SK-N-SH (cell line): ENCODE measurements at regions not wholly inside any gene's neighbourhood (a gene's known extent, or its start where the extent isn't known, plus 50 kb on each side); places are given as distances from the start of the nearest gene placed in this dataset.
"Not testable (repeated sequence)": the region's sequence is repeated elsewhere in the genome, so short reads cannot be mapped to it uniquely, and the experiment has no call there.

Experiments
- CTCF ChIA-PET: fragments of 300-600, 350-600 bp; formaldehyde crosslinking; extraction: SDS; loops from one replicate; lab custom pipeline; 2021; lab: Yijun Ruan, JAX
- POLR2A ChIA-PET: fragments of 350-600 bp; sonication (Branson Sonifier 250); formaldehyde crosslinking; extraction: SDS; loops from one replicate; lab custom pipeline; 2020; ENCODE audit warnings: antibody characterized with exemption, inconsistent platforms; lab: Yijun Ruan, JAX
- DNase-seq: peaks from one replicate; pipeline ENCODE4 v3.0.0; 2012
- H2AFZ ChIP-seq: fragments of 200-600 bp; sonication (generic); 2 replicates; pipeline ENCODE4 v1.8.1; 2016; ENCODE audit warnings: antibody characterized with exemption, mild to moderate bottlenecking, low read depth
- H3F3A ChIP-seq: fragments of 200-600 bp; sonication (generic); replicated peaks from 2 replicates; pipeline ENCODE3; 2016; ENCODE audit warnings: antibody characterized with exemption, mild to moderate bottlenecking; ENCODE audit not compliant: insufficient read depth
- H3K27ac ChIP-seq, 2 experiments: fragments of 200-500 bp in 1 of 2; fragments of 200-600 bp in 1 of 2; sonication (Bioruptor generic) in 1 of 2; sonication (generic), shearing (Covaris generic) in 1 of 2; 2 replicates each; pipeline versions ENCODE4 v1.5.1 to v1.6.1; 2014 to 2016; ENCODE audit warnings: low read depth in 2 of 2, inconsistent platforms in 1 of 2, low read length in 1 of 2, mild to moderate bottlenecking in 1 of 2, mixed read lengths in 1 of 2
- H3K27me3 ChIP-seq: fragments of 200-600 bp; sonication (generic), shearing (Covaris generic); 2 replicates; pipeline ENCODE4 v1.6.1; 2016; ENCODE audit warnings: mixed run types; ENCODE audit not compliant: insufficient read depth
- H3K36me3 ChIP-seq, 2 experiments: fragments of 200-500 bp in 1 of 2; fragments of 200-600 bp in 1 of 2; sonication (Bioruptor generic) in 1 of 2; sonication (generic) in 1 of 2; replicated peaks in 1 of 2; 2 replicates each; pipeline versions ENCODE3 to v1.5.1; 2014 to 2016; ENCODE audit warnings: low read length in 1 of 2, mild to moderate bottlenecking in 1 of 2; ENCODE audit not compliant: insufficient read depth in 2 of 2, control insufficient read depth in 1 of 2
- H3K4me1 ChIP-seq, 2 experiments: fragments of 200-500 bp in 1 of 2; fragments of 200-600 bp in 1 of 2; sonication (Bioruptor generic) in 1 of 2; sonication (generic), shearing (Covaris generic) in 1 of 2; 2 replicates each; pipeline versions ENCODE4 v1.5.1 to v1.6.1; 2014 to 2016; ENCODE audit warnings: low read depth in 1 of 2, low read length in 1 of 2, mixed run types in 1 of 2; ENCODE audit not compliant: insufficient read depth in 2 of 2, control insufficient read depth in 1 of 2
- H3K4me2 ChIP-seq: fragments of 200-600 bp; sonication (generic), shearing (Covaris generic); 2 replicates; pipeline ENCODE4 v1.6.1; 2017; ENCODE audit warnings: mixed run types
- H3K4me3 ChIP-seq, 2 experiments: fragments of 200-500 bp in 1 of 2; fragments of 200-600 bp in 1 of 2; sonication (Bioruptor generic) in 1 of 2; sonication (generic), shearing (Covaris generic) in 1 of 2; 2 replicates each; pipeline versions ENCODE4 v1.5.1 to v1.8.1; 2014 to 2016; ENCODE audit warnings: low read depth in 2 of 2, inconsistent platforms in 1 of 2, low read length in 1 of 2, mild to moderate bottlenecking in 1 of 2, mixed read lengths in 1 of 2, moderate library complexity in 1 of 2
- H3K79me2 ChIP-seq: fragments of 200-600 bp; sonication (generic); 2 replicates; pipeline ENCODE4 v1.8.1; 2017; ENCODE audit warnings: mild to moderate bottlenecking; ENCODE audit not compliant: insufficient read depth
- H3K9ac ChIP-seq: fragments of 200-600 bp; sonication (generic); 2 replicates; pipeline ENCODE4 v1.6.1; 2017; ENCODE audit warnings: mixed run types
- H3K9me2 ChIP-seq: fragments of 200-600 bp; sonication (generic); 2 replicates; pipeline ENCODE4 v1.6.1; 2017; ENCODE audit warnings: mixed run types
- H3K9me3 ChIP-seq: fragments of 200-600 bp; sonication (generic); 2 replicates; pipeline ENCODE4 v1.6.1; 2017; ENCODE audit warnings: mixed run types, mild to moderate bottlenecking, moderate library complexity
- H4K20me1 ChIP-seq: fragments of 200-600 bp; sonication (generic); 2 replicates; pipeline ENCODE4 v1.6.1; 2017; ENCODE audit warnings: mild to moderate bottlenecking, mixed run types; ENCODE audit not compliant: insufficient read depth
- ELF1 ChIP-seq: IDR thresholded peaks from 2 replicates; pipeline ENCODE4 v1.4.0; 2012
- EZH2phosphoT487 ChIP-seq: fragments of 200-600 bp; sonication (generic); IDR thresholded peaks from 2 replicates; pipeline ENCODE4 v1.6.1; 2017; ENCODE audit warnings: low read depth, mixed run types, mild to moderate bottlenecking, antibody characterized with exemption, moderate library complexity, borderline replicate concordance
- FOXM1 ChIP-seq: IDR thresholded peaks from 2 replicates; pipeline ENCODE4 v1.4.0; 2012; ENCODE audit warnings: low read depth, mild to moderate bottlenecking
- GABPA ChIP-seq: IDR thresholded peaks from 2 replicates; pipeline ENCODE4 v1.4.0; 2012; ENCODE audit warnings: low read depth, mild to moderate bottlenecking
- GATA2 ChIP-seq: sonication (generic); formaldehyde crosslinking; IDR thresholded peaks from 2 replicates; pipeline ENCODE4 v1.5.0; 2020; ENCODE audit warnings: mild to moderate bottlenecking, missing genetic modification reagents
- POLR2AphosphoS5 ChIP-seq: IDR thresholded peaks from 2 replicates; pipeline ENCODE4 v1.6.1; 2012; ENCODE audit warnings: low read depth, low read length
- RAD21 ChIP-seq: IDR thresholded peaks from 2 replicates; pipeline ENCODE4 v1.6.1; 2012; ENCODE audit warnings: mild to moderate bottlenecking, low read length
- RCOR1 ChIP-seq: fragments of 150-350 bp; IDR thresholded peaks from 2 replicates; pipeline ENCODE4 v1.6.1; 2017; ENCODE audit warnings: antibody characterized with exemption, low read length
- RFX5 ChIP-seq: IDR thresholded peaks from 2 replicates; pipeline ENCODE4 v1.6.1; 2012; ENCODE audit warnings: mild to moderate bottlenecking, improper control_type of control experiment, low read length
- SIN3A ChIP-seq: IDR thresholded peaks from 2 replicates; pipeline ENCODE4 v1.6.1; 2012; ENCODE audit warnings: low read depth, mild to moderate bottlenecking, low read length, moderate library complexity, borderline replicate concordance
- SMC3 ChIP-seq: IDR thresholded peaks from 2 replicates; pipeline ENCODE4 v1.6.1; 2012; ENCODE audit warnings: low read depth, low read length, improper control_type of control experiment
- WGBS: methylation state at CpG from one replicate; pipeline ENCODE4 v1.1.6; 2017; ENCODE audit warnings: low lambda C conversion rate; 5-methylcytosine and 5-hydroxymethylcytosine counted together
- TF ChIP-seq, protein P1 (sequence below): IDR thresholded peaks from 2 replicates; pipeline ENCODE4; 2012
- TF ChIP-seq, protein P2 (sequence below): IDR thresholded peaks from 2 replicates; pipeline ENCODE4 v1.4.0; 2012; ENCODE audit warnings: low read depth, borderline replicate concordance

DNA sequence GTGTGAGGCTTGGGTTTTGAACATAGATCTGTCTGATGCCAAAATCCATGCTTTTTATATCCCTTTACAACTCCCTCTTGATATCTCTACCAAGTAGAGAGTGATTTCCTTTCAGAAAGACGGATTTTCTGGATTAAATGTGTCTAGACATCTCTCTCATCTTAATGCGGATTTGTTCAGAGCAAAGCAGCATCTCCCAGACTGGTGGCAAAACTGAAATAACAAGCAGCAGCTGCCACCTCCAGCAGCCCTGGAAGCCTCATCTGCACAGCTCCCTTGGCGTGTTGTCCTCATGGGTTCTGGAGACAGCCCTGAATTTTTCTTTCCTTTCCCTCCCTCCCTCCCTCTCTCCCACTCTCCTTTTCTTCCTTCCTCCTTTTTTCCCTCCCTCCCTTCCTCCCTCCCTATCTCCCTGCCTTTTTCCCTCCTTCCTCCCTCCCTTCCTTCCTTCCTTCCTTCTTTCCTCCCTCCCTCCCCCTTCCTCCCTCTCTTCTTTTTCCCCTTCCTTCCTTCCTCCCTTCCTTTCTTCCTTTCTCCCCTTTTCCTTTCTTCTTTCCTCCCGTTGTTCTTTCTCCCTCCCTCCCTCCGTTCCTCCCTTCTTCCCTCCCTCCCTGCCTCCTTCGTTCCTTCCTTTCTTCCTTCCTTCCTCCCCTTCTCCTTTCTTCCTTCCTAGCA, 639.9 kb downstream of the TYW1 start (continued):
- TF ChIP-seq GABPA (no peak), RCOR1 (no peak), ELF1 (no peak), GATA2 (CRISPR knock-in tag) (no peak), SIN3A (no peak)
- TF ChIP-seq, all 33 proteins: peak for 0

DNA sequence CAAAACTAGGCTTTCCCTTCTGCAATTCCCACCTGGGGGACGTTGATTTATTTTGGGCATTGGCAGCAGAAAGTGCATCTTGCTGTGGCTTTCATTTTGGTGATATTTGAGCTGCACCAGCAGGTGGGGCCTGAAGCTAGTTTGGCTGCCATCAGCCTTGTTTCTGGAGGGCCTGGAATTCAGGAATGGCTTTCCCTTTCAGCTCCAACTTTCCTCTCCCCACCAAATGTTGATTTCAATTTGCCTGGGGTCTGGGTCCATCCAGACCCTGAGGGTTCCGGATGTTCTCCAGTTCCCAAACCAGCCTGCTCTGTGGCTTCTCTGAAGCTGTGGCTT, 640.4 kb downstream of the TYW1 start:
- Histone ChIP-seq H3K36me3 (no peaks in the 10 kb centered on the region), H3K4me2 (no peak overlapping the region), H3K27ac (no peak overlapping the region), H3F3A (no peaks in the 10 kb centered on the region), H3K4me3 (no peak overlapping the region), H3K4me1 (no peaks in the 10 kb centered on the region), H3K27me3 (no peaks in the 10 kb centered on the region), H2AFZ (no peak overlapping the region), H3K9me2 (no peaks in the 10 kb centered on the region), H3K9me3 (no peaks in the 10 kb centered on the region), H3K79me2 (no peaks in the 10 kb centered on the region), H3K9ac (no peak overlapping the region), H4K20me1 (no peaks in the 10 kb centered on the region)
- WGBS: 29% methylated on average over 2 of the region's 2 CpGs
- CTCF ChIA-PET: interaction anchor here (0.9 to 6.8 kb wide), 5 partner anchors 11 to 540 kb away, joined by 3 to 75 read pairs (median 4); no protein-coding TSS in a partner anchor
- TF ChIP-seq GATA2 (CRISPR knock-in tag) (no peak), SMC3 (peak; percentile 16; the same call in 1 of the 2 replicates), RAD21 (peak; percentile 56)
- TF ChIP-seq, protein P1, sequence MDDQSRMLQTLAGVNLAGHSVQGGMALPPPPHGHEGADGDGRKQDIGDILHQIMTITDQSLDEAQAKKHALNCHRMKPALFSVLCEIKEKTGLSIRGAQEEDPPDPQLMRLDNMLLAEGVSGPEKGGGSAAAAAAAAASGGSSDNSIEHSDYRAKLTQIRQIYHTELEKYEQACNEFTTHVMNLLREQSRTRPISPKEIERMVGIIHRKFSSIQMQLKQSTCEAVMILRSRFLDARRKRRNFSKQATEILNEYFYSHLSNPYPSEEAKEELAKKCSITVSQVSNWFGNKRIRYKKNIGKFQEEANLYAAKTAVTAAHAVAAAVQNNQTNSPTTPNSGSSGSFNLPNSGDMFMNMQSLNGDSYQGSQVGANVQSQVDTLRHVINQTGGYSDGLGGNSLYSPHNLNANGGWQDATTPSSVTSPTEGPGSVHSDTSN: no peak
- DNase-seq: no peak
- POLR2A ChIA-PET: no interaction called here

DNA sequence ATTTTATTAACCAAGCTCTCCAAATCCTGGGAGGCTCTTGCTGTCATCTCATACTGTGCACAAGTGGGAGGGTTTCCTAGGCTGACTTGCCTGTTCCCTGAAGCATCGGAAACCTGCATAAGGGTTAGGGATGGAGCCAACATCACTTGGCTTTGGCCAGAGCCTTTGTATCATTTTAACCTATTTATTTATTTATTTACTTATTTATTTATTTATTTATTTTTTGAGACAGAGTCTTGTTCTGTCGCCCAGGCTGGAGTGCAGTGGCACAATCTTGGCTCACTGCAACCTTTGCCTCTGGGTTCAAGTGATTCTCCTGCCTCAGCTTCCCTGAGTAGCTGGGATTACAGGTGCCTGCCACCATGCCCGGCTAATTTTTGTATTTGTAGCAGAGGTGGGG, 645.9 kb downstream of the TYW1 start:
- H3K4me1 ChIP-seq, H3K4me3 ChIP-seq, H3F3A ChIP-seq, H3K9me3 ChIP-seq, H3K9ac ChIP-seq, H4K20me1 ChIP-seq, DNase-seq, H3K36me3 ChIP-seq, POLR2A ChIA-PET, H3K27ac ChIP-seq, H3K9me2 ChIP-seq, H2AFZ ChIP-seq, H3K27me3 ChIP-seq, H3K79me2 ChIP-seq, H3K4me2 ChIP-seq: not testable (repeated sequence)
- 34% methylated on average over 3 of the region's 3 CpGs for WGBS
- CTCF ChIA-PET: interaction anchor here (1.1 to 1.9 kb wide), 2 partner anchors 9 to 264 kb away, joined by 3 to 6 read pairs; no protein-coding TSS in a partner anchor

DNA sequence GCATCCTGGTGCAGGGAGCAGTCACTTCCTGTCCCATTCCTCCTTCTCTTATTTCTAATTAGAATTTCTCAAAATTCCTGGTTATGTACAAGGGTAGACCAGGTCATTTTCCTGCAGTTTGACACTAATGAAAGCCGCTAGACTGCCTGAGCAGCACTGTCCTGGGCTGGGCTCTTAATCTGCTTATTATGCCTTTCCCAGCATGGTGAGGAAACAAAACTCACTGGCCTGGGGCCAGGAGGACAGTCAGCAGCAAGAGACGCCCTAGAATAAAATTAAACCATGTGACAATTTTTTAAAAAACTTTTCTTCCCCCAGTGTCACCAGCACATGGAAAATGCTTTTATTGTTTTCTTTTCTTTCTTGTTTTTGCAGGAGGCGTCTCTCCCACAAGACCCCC, 647.5 kb downstream of the TYW1 start:
- H3K27ac ChIP-seq: no peak overlapping the region

More for the DNA sequence above, 647.5 kb downstream of the TYW1 start:
- no peaks in the 10 kb centered on the region; the same call in 1 of the 2 replicates for H3K9me3 ChIP-seq
- no peaks in the 10 kb centered on the region for H3F3A ChIP-seq
- H3K4me3 ChIP-seq: no peak overlapping the region
- H3K79me2 ChIP-seq: no peaks in the 10 kb centered on the region
- H2AFZ ChIP-seq: no peak overlapping the region
- ChIA-PET CTCF (interaction anchor here (1.4 to 1.6 kb wide), 2 partner anchors 19 to 21 kb away, joined by 3 to 4 read pairs; no protein-coding TSS in a partner anchor), POLR2A (no interaction called here)
- no peak overlapping the region for H3K9ac ChIP-seq
- H3K4me2 ChIP-seq: no peak overlapping the region
- no peaks in the 10 kb centered on the region for H3K9me2 ChIP-seq
- no peaks in the 10 kb centered on the region; a peak in 1 of 4 replicates for H3K4me1 ChIP-seq
- H3K36me3 ChIP-seq: no peaks in the 10 kb centered on the region
- H4K20me1 ChIP-seq: no peaks in the 10 kb centered on the region
- no peak for DNase-seq
- H3K27me3 ChIP-seq: no peaks in the 10 kb centered on the region
- WGBS: 26% methylated on average over 3 of the region's 3 CpGs
- TF ChIP-seq POLR2AphosphoS5 (no peak), RFX5 (no peak), EZH2phosphoT487 (no peak), FOXM1 (no peak), RAD21 (no peak), SMC3 (no peak)
- TF ChIP-seq, protein P2, sequence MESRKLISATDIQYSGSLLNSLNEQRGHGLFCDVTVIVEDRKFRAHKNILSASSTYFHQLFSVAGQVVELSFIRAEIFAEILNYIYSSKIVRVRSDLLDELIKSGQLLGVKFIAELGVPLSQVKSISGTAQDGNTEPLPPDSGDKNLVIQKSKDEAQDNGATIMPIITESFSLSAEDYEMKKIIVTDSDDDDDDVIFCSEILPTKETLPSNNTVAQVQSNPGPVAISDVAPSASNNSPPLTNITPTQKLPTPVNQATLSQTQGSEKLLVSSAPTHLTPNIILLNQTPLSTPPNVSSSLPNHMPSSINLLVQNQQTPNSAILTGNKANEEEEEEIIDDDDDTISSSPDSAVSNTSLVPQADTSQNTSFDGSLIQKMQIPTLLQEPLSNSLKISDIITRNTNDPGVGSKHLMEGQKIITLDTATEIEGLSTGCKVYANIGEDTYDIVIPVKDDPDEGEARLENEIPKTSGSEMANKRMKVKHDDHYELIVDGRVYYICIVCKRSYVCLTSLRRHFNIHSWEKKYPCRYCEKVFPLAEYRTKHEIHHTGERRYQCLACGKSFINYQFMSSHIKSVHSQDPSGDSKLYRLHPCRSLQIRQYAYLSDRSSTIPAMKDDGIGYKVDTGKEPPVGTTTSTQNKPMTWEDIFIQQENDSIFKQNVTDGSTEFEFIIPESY: no peak
- TF ChIP-seq, all 33 proteins: peak for 0
